ENCODE measurements at regions not wholly inside any gene's neighbourhood (a gene's known extent, or its start where the extent isn't known, plus 50 kb on each side); places are given as distances from the start of the nearest gene placed in this dataset.
A peak's percentile ranks its signal among the peaks of the same experiment; 100 is the strongest.

DNA sequence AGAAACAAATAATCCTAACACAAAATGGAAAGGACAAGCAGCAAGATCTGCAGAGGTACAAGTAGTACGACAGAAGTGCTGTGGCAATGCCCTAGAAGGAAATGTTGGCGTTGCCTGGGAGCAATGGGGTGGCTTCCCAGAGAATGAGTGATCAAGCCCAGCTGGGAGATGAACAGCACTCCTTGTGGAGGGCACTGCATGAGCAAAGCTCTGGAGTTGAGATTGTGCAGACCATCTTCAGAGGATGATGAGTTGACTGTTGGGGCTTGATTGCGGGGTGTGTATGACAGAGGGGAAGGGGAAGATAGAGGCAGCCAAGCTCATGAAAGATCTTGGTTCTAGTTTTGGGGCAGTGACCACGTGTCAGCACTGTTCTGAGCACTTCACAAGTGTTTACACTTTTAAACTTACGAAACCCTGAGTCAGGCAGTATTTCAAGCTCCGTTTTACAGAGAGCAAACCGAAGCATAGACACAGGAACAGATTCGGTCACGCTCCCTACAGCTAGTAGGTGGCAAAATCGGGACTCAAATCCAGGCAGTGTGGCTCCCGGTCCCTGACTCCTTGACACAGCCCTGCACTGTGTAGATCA, 127.2 kb upstream of the LHX5 start:
- no peaks in the 10 kb centered on the region for H3K36me3 Mint-ChIP-seq (ENCODE audit: insufficient read depth, unreplicated experiment)
- BruUV-seq (replicated peaks): no TSS peak
- no peak overlapping the region for H3K27ac Mint-ChIP-seq (ENCODE audit: unreplicated experiment)
- no peak overlapping the region for H3K4me3 Mint-ChIP-seq (ENCODE audit: low read depth, unreplicated experiment)
- peaks cover 75% of the 10 kb centered on the region for H3K27me3 Mint-ChIP-seq (ENCODE audit: unreplicated experiment)
- no peaks in the 10 kb centered on the region for H3K9me3 Mint-ChIP-seq (ENCODE audit: low read depth, unreplicated experiment)
- TF ChIP-seq, protein P1, sequence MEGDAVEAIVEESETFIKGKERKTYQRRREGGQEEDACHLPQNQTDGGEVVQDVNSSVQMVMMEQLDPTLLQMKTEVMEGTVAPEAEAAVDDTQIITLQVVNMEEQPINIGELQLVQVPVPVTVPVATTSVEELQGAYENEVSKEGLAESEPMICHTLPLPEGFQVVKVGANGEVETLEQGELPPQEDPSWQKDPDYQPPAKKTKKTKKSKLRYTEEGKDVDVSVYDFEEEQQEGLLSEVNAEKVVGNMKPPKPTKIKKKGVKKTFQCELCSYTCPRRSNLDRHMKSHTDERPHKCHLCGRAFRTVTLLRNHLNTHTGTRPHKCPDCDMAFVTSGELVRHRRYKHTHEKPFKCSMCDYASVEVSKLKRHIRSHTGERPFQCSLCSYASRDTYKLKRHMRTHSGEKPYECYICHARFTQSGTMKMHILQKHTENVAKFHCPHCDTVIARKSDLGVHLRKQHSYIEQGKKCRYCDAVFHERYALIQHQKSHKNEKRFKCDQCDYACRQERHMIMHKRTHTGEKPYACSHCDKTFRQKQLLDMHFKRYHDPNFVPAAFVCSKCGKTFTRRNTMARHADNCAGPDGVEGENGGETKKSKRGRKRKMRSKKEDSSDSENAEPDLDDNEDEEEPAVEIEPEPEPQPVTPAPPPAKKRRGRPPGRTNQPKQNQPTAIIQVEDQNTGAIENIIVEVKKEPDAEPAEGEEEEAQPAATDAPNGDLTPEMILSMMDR (IDR thresholded peaks at IDR 0.05; ENCODE audit: unreplicated experiment): no peak
- CTCF ChIA-PET: interaction anchor here (0.7 kb wide), 1 partner anchor 224 kb away, joined by 3 read pairs; no protein-coding TSS in a partner anchor
- intact Hi-C loops (cut with micrococcal nuclease; ENCODE audit: unreplicated experiment): no loop called here
- no peak for DNase-seq
- H3K4me1 Mint-ChIP-seq (ENCODE audit: low read depth, unreplicated experiment): no peaks in the 10 kb centered on the region

DNA sequence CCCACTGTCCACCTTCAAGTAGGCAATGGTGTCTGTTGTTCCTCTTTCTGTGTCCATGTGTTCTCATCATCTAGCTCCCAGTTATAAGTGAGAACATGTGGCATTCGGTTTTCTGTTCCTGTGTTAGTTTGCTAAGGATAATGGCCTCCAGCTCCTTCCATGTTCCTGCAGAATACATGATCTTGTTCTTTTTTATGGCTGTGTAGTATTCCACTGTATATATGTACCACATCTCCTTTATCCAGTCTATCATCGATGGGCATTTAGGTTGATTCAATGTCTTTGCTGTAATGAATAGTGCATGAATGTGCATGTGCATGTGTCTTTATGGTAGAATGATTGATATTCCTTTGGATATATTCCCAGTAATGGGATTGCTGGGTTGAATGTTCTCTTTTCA, 123.3 kb upstream of the LHX5 start:
- TF ChIP-seq, protein P1 (IDR thresholded peaks at IDR 0.05; ENCODE audit: unreplicated experiment): no peak
- Mint-ChIP-seq H3K27ac (ENCODE audit: unreplicated experiment) (no peak overlapping the region), H3K27me3 (ENCODE audit: unreplicated experiment) (peaks cover 85% of the 10 kb centered on the region)

DNA sequence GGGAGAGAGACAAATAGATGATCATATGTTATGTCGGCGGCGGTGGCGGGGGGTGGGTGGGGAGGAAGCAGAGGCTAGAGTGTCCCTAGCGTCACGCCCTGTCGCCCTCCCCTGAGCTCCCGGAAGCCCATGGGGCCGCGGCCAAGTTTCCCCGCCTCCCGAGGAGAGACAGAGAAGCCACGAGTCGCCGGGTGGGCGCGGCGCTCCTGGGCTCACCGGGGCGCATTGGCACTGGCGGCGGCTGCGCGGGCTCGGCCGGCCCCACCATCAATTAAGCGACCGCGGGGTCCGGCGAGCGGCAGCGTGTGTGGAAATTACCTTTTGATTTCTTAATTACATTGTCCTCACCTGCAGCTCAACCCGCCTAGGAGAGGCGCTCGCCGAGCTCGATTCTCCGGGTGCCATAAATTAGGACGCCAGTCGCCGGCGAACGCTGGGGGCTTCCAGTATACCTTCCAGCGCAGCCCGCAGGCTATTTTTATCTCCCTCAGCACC, 119.9 kb upstream of the LHX5 start:
- no peaks in the 10 kb centered on the region for H3K4me1 Mint-ChIP-seq (ENCODE audit: low read depth, unreplicated experiment)
- peak overlapping the region; percentile 23 for H3K4me3 Mint-ChIP-seq (ENCODE audit: low read depth, unreplicated experiment)
- CTCF ChIA-PET: no interaction called here
- peak; percentile 53 for DNase-seq
- BruUV-seq (replicated peaks): no TSS peak
- peaks cover 85% of the 10 kb centered on the region for H3K27me3 Mint-ChIP-seq (ENCODE audit: unreplicated experiment)
- TF ChIP-seq, protein P1 (IDR thresholded peaks at IDR 0.05; ENCODE audit: unreplicated experiment): no peak
- no peak overlapping the region for H3K27ac Mint-ChIP-seq (ENCODE audit: unreplicated experiment)
- H3K36me3 Mint-ChIP-seq (ENCODE audit: insufficient read depth, unreplicated experiment): no peaks in the 10 kb centered on the region
- intact Hi-C loops (cut with micrococcal nuclease; ENCODE audit: unreplicated experiment): no loop called here
- no peaks in the 10 kb centered on the region for H3K9me3 Mint-ChIP-seq (ENCODE audit: low read depth, unreplicated experiment)

More for the DNA sequence above, 123.3 kb upstream of the LHX5 start:
- CTCF ChIA-PET: no interaction called here
- DNase-seq: no peak
- no peaks in the 10 kb centered on the region for H3K36me3 Mint-ChIP-seq (ENCODE audit: insufficient read depth, unreplicated experiment)
- H3K4me3 Mint-ChIP-seq (ENCODE audit: low read depth, unreplicated experiment): no peak overlapping the region
- intact Hi-C loops (cut with micrococcal nuclease; ENCODE audit: unreplicated experiment): no loop called here
- no peaks in the 10 kb centered on the region for H3K4me1 Mint-ChIP-seq (ENCODE audit: low read depth, unreplicated experiment)
- no peaks in the 10 kb centered on the region for H3K9me3 Mint-ChIP-seq (ENCODE audit: low read depth, unreplicated experiment)
- BruUV-seq (replicated peaks): no TSS peak

DNA sequence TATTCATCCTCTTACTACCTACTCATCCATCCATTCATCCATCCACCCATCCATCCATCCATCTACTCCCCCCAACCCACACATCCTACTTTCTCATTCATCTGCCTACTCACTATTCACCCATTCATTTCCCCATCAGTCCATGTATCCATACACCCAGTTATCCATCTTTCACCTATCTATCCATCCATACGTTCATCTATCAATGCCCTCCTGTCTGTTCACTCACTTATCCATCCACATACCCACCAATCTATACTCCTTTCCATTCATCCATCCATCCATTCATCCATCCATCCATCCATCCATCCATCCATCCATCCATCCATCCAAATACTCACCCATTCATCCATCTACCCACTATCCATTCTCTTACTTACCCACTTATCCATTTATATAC, 117.8 kb upstream of the LHX5 start:
- Mint-ChIP-seq H3K4me3 (ENCODE audit: low read depth, unreplicated experiment) (no peak overlapping the region), H3K4me1 (ENCODE audit: low read depth, unreplicated experiment) (no peaks in the 10 kb centered on the region), H3K27ac (ENCODE audit: unreplicated experiment) (no peak overlapping the region), H3K36me3 (ENCODE audit: insufficient read depth, unreplicated experiment) (no peaks in the 10 kb centered on the region), H3K27me3 (ENCODE audit: unreplicated experiment) (peaks cover 78% of the 10 kb centered on the region), H3K9me3 (ENCODE audit: low read depth, unreplicated experiment) (no peaks in the 10 kb centered on the region)
- CTCF ChIA-PET: no interaction called here
- intact Hi-C loops (cut with micrococcal nuclease; ENCODE audit: unreplicated experiment): no loop called here
- DNase-seq: no peak
- TF ChIP-seq, protein P1 (IDR thresholded peaks at IDR 0.05; ENCODE audit: unreplicated experiment): no peak
- no TSS peak for BruUV-seq (replicated peaks)

Data from Calu3 (cell line).